ENCODE measurements at regions not wholly inside any gene's neighbourhood (a gene's known extent, or its start where the extent isn't known, plus 50 kb on each side); places are given as distances from the start of the nearest gene placed in this dataset.
"Not testable (repeated sequence)": the region's sequence is repeated elsewhere in the genome, so short reads cannot be mapped to it uniquely, and the experiment has no call there.

DNA sequence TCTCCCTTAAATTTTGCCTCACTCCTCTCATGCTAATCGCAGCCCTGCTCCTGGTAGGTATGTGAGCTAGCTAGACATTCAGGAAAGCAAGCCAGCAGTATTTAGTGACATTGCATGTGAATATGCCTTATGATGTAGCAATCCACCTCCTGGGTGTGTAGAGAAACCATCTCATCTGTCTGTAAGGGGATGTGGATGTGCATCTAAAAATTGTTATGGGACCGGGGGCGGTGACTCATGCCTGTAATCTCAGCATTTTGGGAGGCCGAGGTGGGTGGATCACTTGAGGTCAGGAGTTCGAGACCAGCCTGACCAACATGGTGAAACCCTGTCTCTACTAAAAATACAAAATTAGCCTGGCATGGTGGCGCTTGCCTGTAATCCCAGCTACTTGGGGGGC lies 60.1 kb upstream of the KIT start:
- TF ChIP-seq, protein P1, sequence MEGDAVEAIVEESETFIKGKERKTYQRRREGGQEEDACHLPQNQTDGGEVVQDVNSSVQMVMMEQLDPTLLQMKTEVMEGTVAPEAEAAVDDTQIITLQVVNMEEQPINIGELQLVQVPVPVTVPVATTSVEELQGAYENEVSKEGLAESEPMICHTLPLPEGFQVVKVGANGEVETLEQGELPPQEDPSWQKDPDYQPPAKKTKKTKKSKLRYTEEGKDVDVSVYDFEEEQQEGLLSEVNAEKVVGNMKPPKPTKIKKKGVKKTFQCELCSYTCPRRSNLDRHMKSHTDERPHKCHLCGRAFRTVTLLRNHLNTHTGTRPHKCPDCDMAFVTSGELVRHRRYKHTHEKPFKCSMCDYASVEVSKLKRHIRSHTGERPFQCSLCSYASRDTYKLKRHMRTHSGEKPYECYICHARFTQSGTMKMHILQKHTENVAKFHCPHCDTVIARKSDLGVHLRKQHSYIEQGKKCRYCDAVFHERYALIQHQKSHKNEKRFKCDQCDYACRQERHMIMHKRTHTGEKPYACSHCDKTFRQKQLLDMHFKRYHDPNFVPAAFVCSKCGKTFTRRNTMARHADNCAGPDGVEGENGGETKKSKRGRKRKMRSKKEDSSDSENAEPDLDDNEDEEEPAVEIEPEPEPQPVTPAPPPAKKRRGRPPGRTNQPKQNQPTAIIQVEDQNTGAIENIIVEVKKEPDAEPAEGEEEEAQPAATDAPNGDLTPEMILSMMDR (conservative IDR thresholded peaks at IDR 0.05; ENCODE audit: low read depth, low read length), result not testable (repeated sequence)
- not testable (repeated sequence) for TF ChIP-seq POLR2A (IDR thresholded peaks at IDR 0.05; ENCODE audit: low read depth, low read length); MAFK (IDR thresholded peaks at IDR 0.05; ENCODE audit: low read depth, low read length); SMC3 (IDR thresholded peaks at IDR 0.05; ENCODE audit: low read depth, low read length); MXI1 (IDR thresholded peaks at IDR 0.05; ENCODE audit: borderline replicate concordance, low read depth, low read length); FOS (IDR thresholded peaks at IDR 0.05; ENCODE audit: low read depth, low read length); CEBPB (IDR thresholded peaks at IDR 0.05; ENCODE audit: low read depth, low read length)
- TF ChIP-seq, protein P2, sequence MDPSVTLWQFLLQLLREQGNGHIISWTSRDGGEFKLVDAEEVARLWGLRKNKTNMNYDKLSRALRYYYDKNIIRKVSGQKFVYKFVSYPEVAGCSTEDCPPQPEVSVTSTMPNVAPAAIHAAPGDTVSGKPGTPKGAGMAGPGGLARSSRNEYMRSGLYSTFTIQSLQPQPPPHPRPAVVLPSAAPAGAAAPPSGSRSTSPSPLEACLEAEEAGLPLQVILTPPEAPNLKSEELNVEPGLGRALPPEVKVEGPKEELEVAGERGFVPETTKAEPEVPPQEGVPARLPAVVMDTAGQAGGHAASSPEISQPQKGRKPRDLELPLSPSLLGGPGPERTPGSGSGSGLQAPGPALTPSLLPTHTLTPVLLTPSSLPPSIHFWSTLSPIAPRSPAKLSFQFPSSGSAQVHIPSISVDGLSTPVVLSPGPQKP (IDR thresholded peaks at IDR 0.05; ENCODE audit: borderline replicate concordance, low read depth, low read length), result not testable (repeated sequence)
- TF ChIP-seq, protein P3, sequence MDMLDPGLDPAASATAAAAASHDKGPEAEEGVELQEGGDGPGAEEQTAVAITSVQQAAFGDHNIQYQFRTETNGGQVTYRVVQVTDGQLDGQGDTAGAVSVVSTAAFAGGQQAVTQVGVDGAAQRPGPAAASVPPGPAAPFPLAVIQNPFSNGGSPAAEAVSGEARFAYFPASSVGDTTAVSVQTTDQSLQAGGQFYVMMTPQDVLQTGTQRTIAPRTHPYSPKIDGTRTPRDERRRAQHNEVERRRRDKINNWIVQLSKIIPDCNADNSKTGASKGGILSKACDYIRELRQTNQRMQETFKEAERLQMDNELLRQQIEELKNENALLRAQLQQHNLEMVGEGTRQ (IDR thresholded peaks at IDR 0.05; ENCODE audit: low read depth, low read length), result not testable (repeated sequence)

Data from IMR-90 (cell line).